ENCODE measurements at regions not wholly inside any gene's neighbourhood (a gene's known extent, or its start where the extent isn't known, plus 50 kb on each side); places are given as distances from the start of the nearest gene placed in this dataset.
"Not testable (repeated sequence)": the region's sequence is repeated elsewhere in the genome, so short reads cannot be mapped to it uniquely, and the experiment has no call there.

DNA sequence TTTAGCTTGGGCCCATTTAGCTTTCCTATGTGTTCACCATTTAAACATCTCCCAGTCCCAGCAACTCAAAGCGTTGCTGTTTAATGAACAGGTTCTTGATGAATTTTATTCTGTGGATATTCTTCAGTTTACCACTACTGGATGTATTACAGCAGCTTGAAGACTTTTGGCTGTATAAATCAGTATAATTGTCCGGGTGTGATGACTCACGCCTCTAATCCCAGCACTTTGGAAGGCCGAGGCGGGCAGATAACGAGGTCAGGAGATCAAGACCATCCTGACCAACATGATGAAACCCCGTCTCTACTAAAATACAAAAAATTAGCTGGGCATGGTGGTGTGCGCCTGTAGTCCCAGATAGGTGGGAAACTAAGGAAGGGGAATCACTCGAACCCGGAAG, 1286.7 kb upstream of the EYS start:
- not testable (repeated sequence) for DNase-seq

- DNase-seq = no peak
These were observed 1286.2 kb upstream of the EYS start for GRCh38 chr6:66993272-66993671.

- no peak for DNase-seq
These were observed 1285.6 kb upstream of the EYS start for GRCh38 chr6:66992660-66993059.

DNA sequence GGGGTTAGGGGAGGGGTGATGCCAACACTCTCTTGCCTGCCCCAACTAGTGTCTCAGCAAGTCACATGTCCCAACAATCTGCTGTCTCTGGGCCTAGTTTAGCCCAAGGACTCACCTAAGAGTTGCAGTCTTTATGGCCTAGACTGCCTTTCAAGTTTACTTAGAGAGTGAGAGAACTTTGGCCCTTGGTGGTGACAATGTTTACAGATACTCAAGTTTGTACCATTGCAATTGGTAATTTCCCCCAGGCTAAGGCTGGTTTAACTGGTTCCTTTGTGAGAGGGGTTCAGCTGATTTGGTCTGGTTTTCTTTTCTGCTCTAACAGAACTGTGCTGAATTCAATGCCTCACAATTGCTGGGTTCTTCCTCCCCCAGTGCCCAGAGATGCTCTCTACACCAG, 1279.9 kb upstream of the EYS start:
- DNase-seq = no peak

GRCh38 chr6:66985816-66986215, 1278.8 kb upstream of the EYS start:
- no peak for DNase-seq

GRCh38 chr6:66970373-66970772, 1263.3 kb upstream of the EYS start:
- DNase-seq = no peak

DNA sequence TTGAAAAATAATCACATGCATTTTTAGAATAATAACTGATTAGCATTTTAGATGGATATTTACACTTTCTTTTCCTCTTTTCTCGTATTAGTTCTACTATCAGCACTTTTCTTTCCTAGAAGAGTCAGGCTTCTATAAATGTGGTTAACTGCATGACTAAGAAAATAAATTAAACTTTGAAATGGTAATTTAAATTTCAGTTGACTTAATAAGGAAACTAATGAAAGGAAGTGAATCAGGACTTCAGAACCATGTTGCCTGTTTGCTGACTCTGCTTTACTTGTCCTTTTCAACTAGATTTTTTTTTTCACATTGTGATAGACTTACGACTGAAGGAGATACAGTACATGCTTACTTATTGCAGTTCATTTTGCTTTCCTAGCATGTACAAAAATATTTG, 1258.2 kb upstream of the EYS start:
- DNase-seq = no peak

DNA sequence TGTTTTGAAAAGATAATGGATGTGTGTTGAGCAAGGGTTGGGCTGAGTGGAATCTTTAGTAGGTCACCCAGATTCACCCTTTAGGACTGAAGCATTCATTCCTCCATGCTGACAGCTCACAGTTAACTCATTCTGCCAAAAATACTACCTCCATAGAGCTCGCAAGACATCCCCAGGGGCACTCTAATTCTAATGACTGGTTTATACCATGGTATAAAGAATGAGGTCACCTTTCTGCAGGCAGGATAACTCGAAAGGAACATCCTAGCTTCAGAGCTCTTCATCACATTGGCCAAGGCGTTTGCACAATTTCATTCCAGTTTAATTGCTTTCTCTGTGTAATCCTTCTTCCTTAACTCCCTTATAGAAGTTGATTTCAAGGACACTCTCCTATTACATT, 1257.2 kb upstream of the EYS start:
- DNase-seq = no peak

- DNase-seq = no peak
These were observed 1255.1 kb upstream of the EYS start for GRCh38 chr6:66962082-66962481.

DNA sequence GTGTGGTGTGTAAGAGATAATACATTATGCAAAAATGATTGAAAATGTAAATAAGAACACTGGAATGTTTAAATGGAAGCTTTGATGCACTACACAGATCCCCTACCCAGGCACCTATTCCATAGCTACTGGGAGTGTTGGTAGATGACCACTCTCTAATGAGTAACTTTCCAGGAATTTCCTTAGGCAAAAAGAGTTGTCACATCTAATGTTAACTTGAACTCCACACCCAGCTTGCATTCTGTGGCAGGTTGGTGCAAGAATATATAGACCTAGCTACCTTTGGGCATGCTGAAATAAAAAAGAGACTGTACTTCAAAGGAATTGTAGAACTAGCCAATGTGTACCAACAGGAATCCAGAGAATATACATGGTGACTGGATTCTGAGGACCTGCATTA, 1254.2 kb upstream of the EYS start:
- DNase-seq = no peak

DNA sequence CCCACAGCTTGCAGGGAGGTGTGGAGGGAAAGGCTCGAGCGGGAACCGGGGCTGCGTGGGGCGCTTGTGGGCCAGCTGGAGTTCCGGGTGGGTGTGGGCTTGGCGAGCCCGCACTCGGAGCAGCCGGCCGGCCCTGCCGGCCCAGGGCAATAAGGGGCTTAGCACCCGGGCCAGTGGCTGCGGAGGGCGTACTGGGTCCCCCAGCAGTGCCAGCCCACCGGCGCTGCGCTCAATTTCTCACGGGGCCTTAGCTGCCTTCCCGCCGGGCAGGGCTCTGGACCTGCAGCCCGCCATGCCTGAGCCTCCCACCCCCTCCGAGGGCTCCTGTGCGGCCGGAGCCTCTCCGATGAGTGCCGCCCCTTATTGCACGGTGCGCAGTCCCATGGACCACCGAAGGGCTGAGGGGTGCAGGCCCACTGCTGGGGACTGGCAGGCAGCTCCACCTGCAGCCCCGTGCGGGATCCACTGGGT, 1242.2 kb upstream of the EYS start:
- no peak for DNase-seq

DNA sequence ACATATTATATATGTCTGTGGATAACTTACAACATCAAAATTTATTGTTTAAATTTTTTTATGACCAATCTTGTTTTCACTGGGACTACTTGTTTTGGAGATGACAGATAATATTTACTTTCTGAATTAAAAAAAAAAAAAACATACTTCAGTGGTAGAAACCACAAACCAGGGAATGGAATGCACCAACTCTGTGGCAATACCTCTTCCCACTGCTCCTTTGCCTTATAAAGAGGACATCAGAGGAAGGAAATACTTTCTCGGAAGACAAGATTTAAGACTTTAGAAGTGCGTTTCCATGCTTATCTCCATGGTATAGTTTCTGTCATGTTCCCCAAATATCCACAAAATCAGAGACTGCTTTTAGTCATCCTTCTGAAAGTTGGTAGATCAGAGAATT, 1241.1 kb upstream of the EYS start:
- DNase-seq = no peak

GRCh38 chr6:66940003-66940402, 1233.0 kb upstream of the EYS start:
- no peak for DNase-seq

DNA sequence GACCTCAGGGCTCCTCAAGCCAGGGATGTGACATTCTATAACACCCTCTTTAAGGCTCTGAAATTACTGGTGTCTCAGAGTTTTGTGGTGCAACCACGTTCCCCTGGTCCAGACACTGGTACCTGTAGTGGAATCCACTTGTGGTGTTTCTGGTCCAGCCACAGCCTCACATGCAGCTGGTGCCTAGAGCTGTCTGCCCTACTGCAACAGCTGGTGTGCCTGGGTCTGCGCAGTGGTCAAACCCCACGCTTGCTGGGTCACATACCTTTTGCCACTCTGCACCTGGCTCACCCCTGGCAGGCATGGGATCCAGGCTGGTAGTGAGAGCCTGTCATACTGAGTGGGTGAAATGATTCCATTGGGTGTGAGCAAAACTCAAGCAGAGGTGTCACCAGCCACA, 1230.2 kb upstream of the EYS start:
- DNase-seq = no peak

- DNase-seq = no peak
These were observed 1228.6 kb upstream of the EYS start for GRCh38 chr6:66935612-66936011.

DNA sequence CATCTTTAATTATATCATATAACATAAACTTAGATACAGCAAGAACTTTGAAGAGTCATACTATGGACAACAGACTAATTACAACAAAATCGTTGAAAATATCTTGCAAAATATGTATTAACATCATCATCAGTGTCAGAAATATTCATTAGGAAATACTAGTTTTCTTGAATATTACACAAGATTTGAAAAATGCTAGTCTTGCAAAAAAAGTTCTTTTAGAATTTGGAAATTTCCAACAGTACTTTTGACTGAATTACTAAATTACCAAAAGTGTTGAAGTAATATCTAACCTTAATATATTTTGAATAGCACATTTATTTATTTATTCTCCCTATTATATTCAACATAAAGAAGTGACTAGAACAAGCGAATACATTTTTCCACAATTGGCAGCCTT, 1224.8 kb upstream of the EYS start:
- no peak for DNase-seq

DNA sequence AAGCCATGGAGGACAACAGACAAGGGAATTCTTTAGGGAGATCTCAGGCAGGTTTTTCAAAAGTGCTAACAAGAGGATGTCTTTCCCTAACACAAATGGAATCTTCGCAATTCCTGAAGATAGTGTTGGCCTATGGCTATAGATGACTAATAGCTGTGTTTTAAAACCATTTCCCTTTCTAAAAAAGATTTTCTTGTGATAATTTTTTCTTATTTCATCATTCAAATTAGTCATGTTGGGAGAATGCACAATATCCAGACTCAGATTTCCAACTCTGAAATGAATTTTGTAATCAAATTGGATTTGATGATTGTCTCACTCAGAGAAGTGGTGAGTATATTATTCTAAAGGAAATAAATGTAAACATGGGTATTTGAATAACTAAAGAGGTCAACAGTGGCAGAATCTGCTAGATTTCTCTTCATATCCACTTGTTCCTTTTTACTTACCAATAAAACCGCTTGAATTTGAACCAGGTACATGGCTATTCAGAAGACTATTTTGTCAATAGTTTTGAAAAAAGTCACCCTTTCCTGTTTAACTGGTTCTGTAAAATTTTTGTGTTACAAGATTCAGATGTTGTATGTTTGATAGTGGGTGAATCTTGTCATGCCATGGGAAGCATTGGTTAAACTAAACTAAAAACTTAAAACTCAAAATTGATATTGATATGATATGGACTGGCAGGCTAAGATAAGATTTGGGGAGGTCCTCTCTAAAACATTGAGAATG, 1223.7 kb upstream of the EYS start:
- no peak for DNase-seq

DNA sequence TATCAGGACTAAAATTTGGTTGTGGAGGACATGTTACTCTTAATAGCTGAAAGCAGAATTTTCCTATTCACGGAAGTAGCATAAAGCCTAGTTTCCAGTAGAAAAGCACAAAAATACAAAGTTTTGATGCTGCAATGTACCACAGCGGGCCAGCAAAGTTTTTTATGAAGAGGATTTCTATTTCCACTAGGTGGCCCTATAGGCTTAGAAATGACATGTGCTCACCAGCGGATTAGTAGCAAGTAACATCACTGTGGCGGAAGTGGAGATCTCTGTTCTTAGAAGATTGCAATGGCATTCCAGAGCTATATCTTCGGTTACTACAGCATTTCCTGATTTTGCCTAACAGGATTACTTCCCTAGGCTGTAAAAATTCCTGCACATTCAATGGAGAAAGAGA, 1219.0 kb upstream of the EYS start:
- DNase-seq = no peak

DNA sequence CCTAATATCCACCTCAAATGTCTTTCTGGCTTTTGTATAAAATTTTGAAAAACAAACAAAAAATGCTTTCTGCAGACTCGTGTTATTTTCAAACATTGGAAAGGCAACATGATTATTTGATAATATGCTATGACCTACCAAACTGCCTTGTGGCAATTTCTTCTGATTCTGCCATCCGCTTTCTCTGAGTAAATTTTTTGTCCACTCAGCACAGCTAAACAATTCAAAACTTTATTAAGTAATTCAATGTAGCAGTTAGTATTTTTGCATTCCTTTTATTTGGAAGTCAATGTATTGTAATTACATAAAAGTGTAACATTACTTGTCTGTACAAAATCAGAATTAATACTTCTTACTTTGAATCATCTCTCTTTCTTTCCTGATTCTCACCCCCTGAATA, 1206.6 kb upstream of the EYS start:
- no peak for DNase-seq

- DNase-seq = no peak
These were observed 1195.4 kb upstream of the EYS start for GRCh38 chr6:66902457-66902856.

DNA sequence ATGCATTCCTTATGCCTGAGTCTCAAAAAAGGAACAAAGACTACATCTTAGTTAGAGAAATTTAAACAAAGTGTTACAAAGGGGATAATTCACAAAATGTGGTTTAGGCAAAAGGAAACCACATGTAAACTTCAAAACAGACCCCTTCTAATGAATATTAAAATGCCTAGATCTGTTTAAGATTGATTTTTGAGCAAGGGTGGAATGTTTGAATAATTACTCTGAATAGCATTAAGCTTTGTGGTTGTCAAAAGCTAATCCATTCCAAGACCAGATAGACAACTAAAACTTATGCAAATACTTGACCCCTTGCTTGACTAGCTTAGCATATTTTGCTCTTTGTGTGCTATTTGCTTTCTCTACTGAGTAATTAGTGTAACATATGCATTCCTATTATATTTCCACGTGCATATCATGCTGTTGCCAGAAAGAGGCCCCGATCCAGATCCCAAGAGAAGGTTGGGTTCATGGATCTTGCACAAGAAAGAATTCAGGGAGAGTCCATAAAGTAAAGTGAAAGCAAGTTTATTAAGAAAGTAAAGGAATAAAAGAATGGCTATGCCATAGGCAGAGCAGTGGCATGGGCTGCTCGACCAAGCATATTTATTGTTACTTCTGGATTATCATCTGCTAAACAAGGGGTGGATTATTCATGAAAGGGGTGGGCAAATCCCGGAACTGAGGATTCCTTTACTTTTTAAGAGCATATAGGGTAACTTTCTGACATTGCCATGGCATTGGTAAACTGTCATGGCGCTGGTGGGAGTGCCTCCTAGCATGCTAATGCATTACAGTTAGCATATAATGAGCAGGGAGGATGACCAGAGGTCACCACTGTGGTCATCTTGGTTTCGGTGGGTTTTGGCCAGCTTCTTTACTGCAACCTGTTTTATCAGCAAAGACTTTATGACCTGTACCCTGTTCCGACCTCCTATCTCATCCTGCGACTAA, 1193.4 kb upstream of the EYS start:
- no peak for DNase-seq

GRCh38 chr6:66897576-66897975, 1190.5 kb upstream of the EYS start:
- DNase-seq = no peak

GRCh38 chr6:66896415-66896814, 1189.4 kb upstream of the EYS start:
- no peak for DNase-seq

DNA sequence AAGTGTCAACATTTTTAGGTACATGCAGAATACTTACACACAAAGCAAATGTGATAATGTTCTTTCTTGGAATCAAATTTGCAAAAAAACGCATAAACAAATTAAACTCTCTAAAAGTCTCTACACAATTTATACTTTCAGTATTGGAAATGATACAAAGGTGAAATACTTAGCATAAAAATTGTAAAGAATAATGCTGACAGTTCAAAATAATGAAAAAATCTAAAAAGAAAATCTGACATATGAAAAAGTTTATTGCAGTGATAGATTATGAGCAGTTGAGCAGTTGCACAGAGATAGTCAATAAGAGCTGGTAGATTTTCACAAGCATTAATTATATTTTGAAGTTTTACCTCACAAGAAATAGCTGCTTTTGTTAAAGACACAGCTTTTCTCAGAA, 1176.4 kb upstream of the EYS start:
- no peak for DNase-seq

All from CD4-positive, alpha-beta T cell treated with Interleukin-1 beta for 1 hour (primary cell).